ENCODE measurements at regions not wholly inside any gene's neighbourhood (a gene's known extent, or its start where the extent isn't known, plus 50 kb on each side); places are given as distances from the start of the nearest gene placed in this dataset.

GRCh38 chr1:60847391-60847790 lies 235.0 kb upstream of the NFIA start:
- Histone ChIP-seq H2BK15ac (ENCODE audit: low read length) (no peak overlapping the region), H3K4me3 (ENCODE audit: extremely low read depth in 1 of 4, insufficient read depth in 2 of 4, low read depth in 3 of 4, low read length in 4 of 4) (no peak overlapping the region), H3K23me2 (ENCODE audit: low read depth, low read length) (no peaks in the 10 kb centered on the region), H3K79me2 (ENCODE audit: control insufficient read depth in 1 of 2, insufficient read depth in 2 of 2, low read length in 2 of 2) (no peaks in the 10 kb centered on the region), H2BK5ac (ENCODE audit: low read depth, low read length) (no peak overlapping the region), H2BK12ac (ENCODE audit: low read depth, low read length) (no peak overlapping the region), H2BK20ac (ENCODE audit: low read length) (no peak overlapping the region), H3K27ac (ENCODE audit: low read depth, low read length) (no peak overlapping the region), H2BK120ac (replicated peaks; ENCODE audit: low read depth, low read length) (no peak overlapping the region), H3K9ac (replicated peaks in 1 of 4; ENCODE audit: extremely low read depth in 1 of 4, low read depth in 3 of 4, low read length in 3 of 4) (no peak overlapping the region), H3K36me3 (ENCODE audit: control insufficient read depth in 2 of 4, insufficient read depth in 4 of 4, low read length in 3 of 4) (peaks cover 0 to 3% (median 0%) of the 10 kb centered on the region in 4 experiments; a peak in 2 of 8 replicates), H3K18ac (ENCODE audit: extremely low read depth, low read length) (no peak overlapping the region), H4K91ac (replicated peaks; ENCODE audit: insufficient read length, low read length) (no peak overlapping the region), H2AK5ac (ENCODE audit: low read depth, low read length) (no peak overlapping the region), H3K4me1 (replicated peaks in 1 of 4; ENCODE audit: control insufficient read depth in 3 of 4, insufficient read depth in 4 of 4, low read length in 3 of 4) (peaks cover 0 to 5% (median 2%) of the 10 kb centered on the region in 4 experiments; a peak in 5 of 7 replicates), H4K20me1 (replicated peaks in 1 of 2; ENCODE audit: control insufficient read depth in 1 of 2, insufficient read depth in 2 of 2, low read length in 2 of 2) (no peaks in the 10 kb centered on the region), H4K8ac (ENCODE audit: extremely low read depth, insufficient read depth, low read length) (no peak overlapping the region), H2AFZ (ENCODE audit: low read length) (no peak overlapping the region), H3K79me1 (ENCODE audit: low read depth, low read length) (no peaks in the 10 kb centered on the region), H3K9me3 (ENCODE audit: insufficient read depth in 2 of 2, low read depth in 1 of 2, low read length in 1 of 2) (peaks cover 0 to 7% of the 10 kb centered on the region in 2 experiments; a peak in 2 of 4 replicates), H4K5ac (ENCODE audit: insufficient read length, low read depth, low read length) (no peak overlapping the region), H3K27me3 (replicated peaks in 1 of 4; ENCODE audit: control insufficient read depth in 3 of 4, extremely low read depth in 1 of 4, insufficient read depth in 3 of 4, low read length in 3 of 4) (no peaks in the 10 kb centered on the region), H3K14ac (ENCODE audit: insufficient read length) (no peak overlapping the region), H3K23ac (ENCODE audit: insufficient read length) (no peak overlapping the region), H3K4ac (replicated peaks; ENCODE audit: insufficient read length, low read depth, low read length) (no peak overlapping the region), H3K4me2 (ENCODE audit: insufficient read depth in 1 of 2, low read depth in 2 of 2, low read length in 2 of 2) (no peak overlapping the region), H3K56ac (replicated peaks; ENCODE audit: insufficient read length, low read depth, low read length) (no peak overlapping the region)
- TF ChIP-seq SP4 (IDR thresholded peaks at IDR 0.05; ENCODE audit: low read length) (no peak), CEBPB (IDR thresholded peaks at IDR 0.05; ENCODE audit: low read depth, low read length) (no peak), NANOG (IDR thresholded peaks at IDR 0.05; ENCODE audit: insufficient read depth, low read depth, low read length, poor library complexity, severe bottlenecking) (no peak), MAFK (IDR thresholded peaks at IDR 0.05; ENCODE audit: low read depth, low read length) (no peak), ASH2L (IDR thresholded peaks at IDR 0.05; ENCODE audit: low read length) (no peak)
- no peak for FAIRE-seq
- POLR2A ChIA-PET (ENCODE audit: partially characterized antibody) = interaction anchor here (0.7 kb wide), 1 partner anchor 564 kb away, joined by 3 read pairs; no protein-coding TSS in a partner anchor
- no peak for DNase-seq (ENCODE audit: low read depth in 1 of 2, low spot score in 2 of 2)
- CTCF ChIA-PET (ENCODE audit: partially characterized antibody) = interaction anchor here (1.0 to 4.4 kb wide), 6 partner anchors 10 to 202 kb away, joined by 3 to 42 read pairs (median 10); no protein-coding TSS in a partner anchor
- WGBS, 2 experiments (ENCODE audit: extremely low coverage in 1 of 2, insufficient coverage in 1 of 2, insufficient read length in 1 of 2, insufficient replicate concordance in 2 of 2, low coverage in 1 of 2, low lambda C conversion rate in 2 of 2, missing lambda C conversion rate in 1 of 2) = 86% methylated on average over 3 of the region's 3 CpGs; no CpG with 5 or more reads in 1 of the 2 experiments
